GM12878 (cell line): ENCODE measurements at regions not wholly inside any gene's neighbourhood (a gene's known extent, or its start where the extent isn't known, plus 50 kb on each side); places are given as distances from the start of the nearest gene placed in this dataset.

Experiments
- ATAC-seq: fragments of 200-7000 bp; cut with Tn5 transposase; 3 replicates; pipeline ENCODE4 v1.9.1; 2020; ENCODE audit warnings: mild to moderate bottlenecking, moderate library complexity
- BruUV-seq: library from RNA; stranded (reverse); fragments of 400-500 nt; replicated peaks from 2 replicates; lab custom pipeline; 2021; lab: Mats Ljungman, UMichigan
- CTCF ChIA-PET: fragments of 300-600 bp; sonication (Branson Sonifier 250); formaldehyde crosslinking; extraction: SDS; loops from one replicate; lab custom pipeline; 2021; ENCODE audit warnings: inconsistent platforms; lab: Yijun Ruan, JAX
- POLR2A ChIA-PET: fragments of 350-600 bp; formaldehyde crosslinking; extraction: SDS; loops from one replicate; lab custom pipeline; 2021; ENCODE audit warnings: inconsistent platforms; lab: Charles Lee
- RAD21 ChIA-PET: fragments of 300-600 bp; sonication (Branson Sonifier 250); formaldehyde crosslinking; loops from one replicate; lab custom pipeline; 2023; ENCODE audit warnings: antibody characterized with exemption; ENCODE audit not compliant: unreplicated experiment; lab: Charles Lee
- SMC1A ChIA-PET: fragments of 300-600 bp; sonication (Branson Sonifier 250); formaldehyde crosslinking; loops from one replicate; lab custom pipeline; 2023; ENCODE audit not compliant: unreplicated experiment, uncharacterized antibody; lab: Charles Lee
- DNase-seq: peaks from one replicate; pipeline ENCODE4 v3.0.0-alpha.2; 2011; ENCODE audit warnings: low read depth, low spot score
- FAIRE-seq: peaks from 3 replicates; lab custom pipeline; 2011; peaks lifted over from hg19 to GRCh38; lab: Jason Lieb, UNC
- H2AFZ ChIP-seq: 2 replicates; pipeline ENCODE4 v1.6.0; 2011; ENCODE audit warnings: low read depth, low read length, control low read depth; ENCODE audit not compliant: control insufficient read depth
- H3K27ac ChIP-seq: 2 replicates; pipeline ENCODE4 v1.5.1; 2011; ENCODE audit warnings: control low read depth; ENCODE audit not compliant: control insufficient read depth, insufficient read depth
- H3K27me3 ChIP-seq, 2 experiments: replicated peaks in 1 of 2; 2 replicates each; pipeline versions ENCODE4 v1.6.0 to v1.6.1; 2011; ENCODE audit warnings: low read length in 1 of 2; ENCODE audit not compliant: control insufficient read depth in 2 of 2, insufficient read depth in 2 of 2
- H3K36me3 ChIP-seq, 2 experiments: 2 replicates each; pipeline ENCODE4 v1.5.1; 2011; ENCODE audit warnings: low read length in 1 of 2; ENCODE audit not compliant: control insufficient read depth in 2 of 2, insufficient read depth in 2 of 2
- H3K4me1 ChIP-seq: 2 replicates; pipeline ENCODE4 v1.6.1; 2011; ENCODE audit warnings: mild to moderate bottlenecking, low read length, moderate library complexity, mixed read lengths; ENCODE audit not compliant: control insufficient read depth, insufficient read depth
- H3K4me2 ChIP-seq: 2 replicates; pipeline ENCODE4 v1.6.0; 2011; ENCODE audit warnings: control low read depth; ENCODE audit not compliant: control insufficient read depth, insufficient read depth
- H3K4me3 ChIP-seq: fragments of 200-600 bp; sonication (generic); 2 replicates; pipeline ENCODE4 v1.5.1; 2016
- H3K79me2 ChIP-seq: 2 replicates; pipeline ENCODE4 v1.6.0; 2011; ENCODE audit warnings: low read length; ENCODE audit not compliant: control insufficient read depth, insufficient read depth
- H3K9ac ChIP-seq: 2 replicates; pipeline ENCODE4 v1.8.0; 2011; ENCODE audit warnings: low read length, control low read depth, mixed read lengths; ENCODE audit not compliant: control insufficient read depth, insufficient read depth
- H3K9me3 ChIP-seq: replicated peaks from 3 replicates; pipeline ENCODE4 v1.5.1; 2011; ENCODE audit warnings: mild to moderate bottlenecking, low read length; ENCODE audit not compliant: control insufficient read depth, insufficient read depth
- H4K20me1 ChIP-seq: 2 replicates; pipeline ENCODE4 v1.6.0; 2011; ENCODE audit not compliant: control insufficient read depth, insufficient read depth
- ATF7 ChIP-seq: fragments of 450-650 bp; IDR thresholded peaks from 2 replicates; pipeline ENCODE4 v1.6.1; 2016; ENCODE audit warnings: low read depth, mild to moderate bottlenecking
- CBX5 ChIP-seq: sonication (generic); IDR thresholded peaks from 2 replicates; pipeline ENCODE4 v1.6.1; 2016; ENCODE audit warnings: low read depth, moderate library complexity, mild to moderate bottlenecking, inconsistent platforms
- E4F1 ChIP-seq: fragments of 450-650 bp; IDR thresholded peaks from 2 replicates; pipeline ENCODE4 v1.6.1; 2018; ENCODE audit warnings: borderline replicate concordance, mild to moderate bottlenecking; ENCODE audit not compliant: partially characterized antibody
- EP300 ChIP-seq, 2 experiments: fragments of 150-350 bp in 1 of 2; IDR thresholded peaks; 2 replicates each; pipeline ENCODE4 v1.6.1; 2011 to 2012; ENCODE audit warnings: low read depth in 2 of 2, low read length in 2 of 2, borderline replicate concordance in 1 of 2, improper control_type of control experiment in 1 of 2, inconsistent platforms in 1 of 2; ENCODE audit not compliant: control insufficient read depth in 1 of 2
- HDAC2 ChIP-seq: fragments of 200-600 bp; sonication (generic); IDR thresholded peaks from 2 replicates; pipeline ENCODE4 v1.6.1; 2017
- IKZF1 ChIP-seq: fragments of 450-650 bp; conservative IDR thresholded peaks from 2 replicates; pipeline ENCODE4 v1.6.1; 2017; ENCODE audit warnings: antibody characterized with exemption, mild to moderate bottlenecking
- JUND ChIP-seq: IDR thresholded peaks from 2 replicates; pipeline ENCODE4 v1.6.1; 2012; ENCODE audit warnings: low read depth, mild to moderate bottlenecking, low read length, improper control_type of control experiment, moderate library complexity
- KDM1A ChIP-seq: fragments of 200-600 bp; sonication (generic); IDR thresholded peaks from 2 replicates; pipeline ENCODE4 v1.6.1; 2016; ENCODE audit warnings: borderline replicate concordance
- MXI1 ChIP-seq: fragments of 150-350 bp; IDR thresholded peaks from 2 replicates; pipeline ENCODE4 v1.6.1; 2011; ENCODE audit warnings: low read depth, mild to moderate bottlenecking, inconsistent platforms, low read length, improper control_type of control experiment
- NRF1 ChIP-seq: conservative IDR thresholded peaks from 2 replicates; pipeline ENCODE4 v1.6.1; 2011; ENCODE audit warnings: mild to moderate bottlenecking, low read depth, low read length, improper control_type of control experiment
- PAX8 ChIP-seq: fragments of 450-650 bp; IDR thresholded peaks from 2 replicates; pipeline ENCODE4 v1.6.1; 2017; ENCODE audit warnings: mild to moderate bottlenecking, moderate library complexity
- POLR2A ChIP-seq: IDR thresholded peaks from 2 replicates; pipeline ENCODE4 v1.6.1; 2011; ENCODE audit warnings: low read depth, mild to moderate bottlenecking, low read length
- RFX5 ChIP-seq: IDR thresholded peaks from 2 replicates; pipeline ENCODE4 v1.6.1; 2011; ENCODE audit warnings: low read depth, low read length, improper control_type of control experiment
- SMC3 ChIP-seq: IDR thresholded peaks from 2 replicates; pipeline ENCODE4 v1.6.1; 2011; ENCODE audit warnings: low read length, improper control_type of control experiment, borderline replicate concordance
- SP1 ChIP-seq: IDR thresholded peaks from one replicate; pipeline ENCODE4 v1.6.1; 2011; ENCODE audit warnings: low read depth, low read length
- ZBED1 ChIP-seq: IDR thresholded peaks from 2 replicates; pipeline ENCODE4 v1.6.1; 2016; ENCODE audit warnings: borderline replicate concordance
- ZNF207 ChIP-seq: fragments of 450-650 bp; IDR thresholded peaks from 2 replicates; pipeline ENCODE4 v1.6.1; 2014; ENCODE audit warnings: antibody characterized with exemption, mild to moderate bottlenecking, borderline replicate concordance
- WGBS: methylation state at CpG from one replicate; pipeline ENCODE4 v1.1.6; 2016; ENCODE audit warnings: low lambda C conversion rate; ENCODE audit not compliant: insufficient replicate concordance, insufficient coverage; ENCODE audit errors: missing lambda C conversion rate; 5-methylcytosine and 5-hydroxymethylcytosine counted together
- in situ Hi-C: fragments of 300-500 bp; cut with MboI; formaldehyde crosslinking; loops from 9 replicates; pipeline ENCODE4 v1.14.3; 2018; ENCODE audit warnings: mixed read lengths
- intact Hi-C: fragments of 100-400 bp; cut with micrococcal nuclease; formaldehyde crosslinking; loops from one replicate; pipeline ENCODE4 v1.14.2; 2022; ENCODE audit not compliant: unreplicated experiment
- TF ChIP-seq, protein P1 (sequence below): IDR thresholded peaks from 2 replicates; pipeline ENCODE4 v1.6.1; 2011; ENCODE audit warnings: low read depth, mild to moderate bottlenecking, low read length, moderate library complexity, borderline replicate concordance; ENCODE audit errors: extremely low read depth
- TF ChIP-seq, protein P2 (sequence below): fragments of 450-650 bp; IDR thresholded peaks from 2 replicates; pipeline ENCODE4 v1.6.1; 2018; ENCODE audit warnings: mild to moderate bottlenecking, low read depth, moderate library complexity; ENCODE audit not compliant: partially characterized antibody
- TF ChIP-seq, protein P3 (sequence below): IDR thresholded peaks from 2 replicates; pipeline ENCODE4 v1.6.1; 2012; ENCODE audit warnings: low read depth, low read length, improper control_type of control experiment

GRCh38 chr15:69590932-69591524, 138.4 kb downstream of the RPLP1 start:
- 48% methylated on average over 5 of the region's 5 CpGs for WGBS
- DNase-seq = no peak
- in situ Hi-C loops = no loop called here

More at GRCh38 chr15:69590932-69591524, 138.4 kb downstream of the RPLP1 start:
- Histone ChIP-seq H3K4me3 (no peak overlapping the region), H3K4me2 (no peak overlapping the region), H3K36me3 (no peaks in the 10 kb centered on the region), H3K27me3 (peaks cover 2 to 9% of the 10 kb centered on the region in 2 experiments; a peak in 2 of 4 replicates), H2AFZ (no peak overlapping the region), H3K9ac (no peak overlapping the region), H3K9me3 (no peaks in the 10 kb centered on the region), H4K20me1 (no peaks in the 10 kb centered on the region), H3K79me2 (no peaks in the 10 kb centered on the region), H3K27ac (no peak overlapping the region), H3K4me1 (no peaks in the 10 kb centered on the region)
- no TSS peak for BruUV-seq
- intact Hi-C loops = no loop called here
- ChIA-PET POLR2A (no interaction called here), RAD21 (interaction anchor here (0.7 kb wide), 1 partner anchor 368 kb away, joined by 3 read pairs; no protein-coding TSS in a partner anchor), SMC1A (interaction anchor here (0.6 to 1.6 kb wide), 4 partner anchors 10 to 825 kb away, joined by 3 to 5 read pairs (median 3); no protein-coding TSS in a partner anchor), CTCF (interaction anchor here (0.6 to 1.1 kb wide), 2 partner anchors 10 to 13 kb away, joined by 3 read pairs; no protein-coding TSS in a partner anchor)
- ATAC-seq = no peak
- TF ChIP-seq CBX5 = no peak
- no peak for TF ChIP-seq EP300 (IDR thresholded peaks at IDR 0.05; ENCODE audit: borderline replicate concordance in 1 of 2, control insufficient read depth in 1 of 2, low read depth in 2 of 2, low read length in 2 of 2)
- no peak for TF ChIP-seq RFX5
- TF ChIP-seq MXI1 = no peak
- TF ChIP-seq, protein P1, sequence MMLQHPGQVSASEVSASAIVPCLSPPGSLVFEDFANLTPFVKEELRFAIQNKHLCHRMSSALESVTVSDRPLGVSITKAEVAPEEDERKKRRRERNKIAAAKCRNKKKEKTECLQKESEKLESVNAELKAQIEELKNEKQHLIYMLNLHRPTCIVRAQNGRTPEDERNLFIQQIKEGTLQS = no peak
- no peak for TF ChIP-seq SMC3
- no peak for TF ChIP-seq POLR2A
- no peak for TF ChIP-seq PAX8
- no peak for TF ChIP-seq JUND
- no peak for TF ChIP-seq IKZF1
- no peak for TF ChIP-seq ZBED1
- TF ChIP-seq, protein P2, sequence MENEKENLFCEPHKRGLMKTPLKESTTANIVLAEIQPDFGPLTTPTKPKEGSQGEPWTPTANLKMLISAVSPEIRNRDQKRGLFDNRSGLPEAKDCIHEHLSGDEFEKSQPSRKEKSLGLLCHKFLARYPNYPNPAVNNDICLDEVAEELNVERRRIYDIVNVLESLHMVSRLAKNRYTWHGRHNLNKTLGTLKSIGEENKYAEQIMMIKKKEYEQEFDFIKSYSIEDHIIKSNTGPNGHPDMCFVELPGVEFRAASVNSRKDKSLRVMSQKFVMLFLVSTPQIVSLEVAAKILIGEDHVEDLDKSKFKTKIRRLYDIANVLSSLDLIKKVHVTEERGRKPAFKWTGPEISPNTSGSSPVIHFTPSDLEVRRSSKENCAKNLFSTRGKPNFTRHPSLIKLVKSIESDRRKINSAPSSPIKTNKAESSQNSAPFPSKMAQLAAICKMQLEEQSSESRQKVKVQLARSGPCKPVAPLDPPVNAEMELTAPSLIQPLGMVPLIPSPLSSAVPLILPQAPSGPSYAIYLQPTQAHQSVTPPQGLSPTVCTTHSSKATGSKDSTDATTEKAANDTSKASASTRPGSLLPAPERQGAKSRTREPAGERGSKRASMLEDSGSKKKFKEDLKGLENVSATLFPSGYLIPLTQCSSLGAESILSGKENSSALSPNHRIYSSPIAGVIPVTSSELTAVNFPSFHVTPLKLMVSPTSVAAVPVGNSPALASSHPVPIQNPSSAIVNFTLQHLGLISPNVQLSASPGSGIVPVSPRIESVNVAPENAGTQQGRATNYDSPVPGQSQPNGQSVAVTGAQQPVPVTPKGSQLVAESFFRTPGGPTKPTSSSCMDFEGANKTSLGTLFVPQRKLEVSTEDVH = no peak
- TF ChIP-seq KDM1A = no peak
- TF ChIP-seq HDAC2 = no peak
- TF ChIP-seq ZNF207 = no peak
- no peak for TF ChIP-seq E4F1
- TF ChIP-seq NRF1 = no peak
- no peak for TF ChIP-seq ATF7
- TF ChIP-seq, protein P3, sequence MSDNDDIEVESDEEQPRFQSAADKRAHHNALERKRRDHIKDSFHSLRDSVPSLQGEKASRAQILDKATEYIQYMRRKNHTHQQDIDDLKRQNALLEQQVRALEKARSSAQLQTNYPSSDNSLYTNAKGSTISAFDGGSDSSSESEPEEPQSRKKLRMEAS = no peak
- TF ChIP-seq SP1 = no peak
- no peak for FAIRE-seq
